HG02763 (cell line): ENCODE measurements at regions not wholly inside any gene's neighbourhood (a gene's known extent, or its start where the extent isn't known, plus 50 kb on each side); places are given as distances from the start of the nearest gene placed in this dataset.

Experiments used
- ATAC-seq: cut with Tn5 transposase; IDR thresholded peaks from one replicate; pipeline ENCODE4 v1.9.1; 2021; ENCODE audit warnings: mild to moderate bottlenecking, moderate library complexity; ENCODE audit not compliant: unreplicated experiment

DNA sequence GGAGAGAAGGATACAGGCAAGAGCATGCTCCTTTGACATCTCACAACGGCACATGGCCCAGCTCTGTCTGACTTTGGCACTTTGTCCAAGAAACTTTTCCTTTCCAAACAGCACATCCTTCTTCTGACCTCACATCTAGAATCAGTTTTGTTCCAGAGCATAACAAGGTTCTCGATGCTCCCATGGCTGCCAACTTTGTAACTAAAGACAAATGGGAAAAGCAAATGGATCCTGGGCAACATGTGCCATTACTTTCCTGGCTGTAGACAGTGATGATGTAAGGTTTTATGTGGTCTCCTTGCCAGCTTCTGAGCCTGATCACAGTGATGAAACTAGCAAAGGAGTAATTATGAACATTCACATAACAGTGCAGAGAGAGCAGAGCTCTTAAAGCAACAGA lies 171.8 kb upstream of the C1orf87 start:
- no peak for ATAC-seq

DNA sequence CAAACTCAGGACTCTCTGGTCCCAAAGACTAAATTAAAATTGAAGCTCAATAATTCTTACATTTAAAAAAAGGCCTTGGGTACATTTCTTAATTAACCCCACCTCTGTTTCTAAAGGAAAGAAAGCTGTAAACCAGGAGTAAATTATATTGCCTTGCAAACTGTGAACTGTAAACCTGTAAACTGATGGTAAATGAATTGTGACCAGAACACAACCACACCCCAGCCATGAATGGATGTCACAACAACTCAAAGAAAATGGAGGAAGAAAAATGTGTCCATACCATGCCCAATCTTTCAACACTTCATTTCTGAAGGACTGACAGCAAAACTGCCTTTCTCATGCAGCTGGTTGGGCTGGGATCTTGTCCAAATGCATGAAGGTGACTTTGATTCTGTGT lies 171.3 kb upstream of the C1orf87 start:
- ATAC-seq, result no peak

DNA sequence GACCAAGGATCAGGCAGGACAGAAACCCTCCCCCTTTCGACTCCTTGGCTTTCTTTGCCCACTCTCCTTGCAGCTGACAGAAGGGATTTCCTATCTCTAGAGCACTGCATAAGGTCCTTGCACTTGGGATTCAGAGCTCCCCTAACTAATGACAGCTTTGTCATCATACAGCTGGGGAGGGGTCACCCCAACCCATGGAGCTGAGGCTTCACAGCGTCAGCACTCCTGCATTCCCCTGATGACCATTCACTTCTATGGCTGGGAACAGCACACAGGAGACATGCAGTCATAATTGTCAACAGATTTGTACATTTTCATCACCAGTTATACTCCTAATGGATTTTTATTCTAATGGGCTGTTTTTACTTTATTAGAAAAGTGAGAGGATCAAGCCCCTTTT lies 161.7 kb upstream of the C1orf87 start:
- ATAC-seq, result no peak

DNA sequence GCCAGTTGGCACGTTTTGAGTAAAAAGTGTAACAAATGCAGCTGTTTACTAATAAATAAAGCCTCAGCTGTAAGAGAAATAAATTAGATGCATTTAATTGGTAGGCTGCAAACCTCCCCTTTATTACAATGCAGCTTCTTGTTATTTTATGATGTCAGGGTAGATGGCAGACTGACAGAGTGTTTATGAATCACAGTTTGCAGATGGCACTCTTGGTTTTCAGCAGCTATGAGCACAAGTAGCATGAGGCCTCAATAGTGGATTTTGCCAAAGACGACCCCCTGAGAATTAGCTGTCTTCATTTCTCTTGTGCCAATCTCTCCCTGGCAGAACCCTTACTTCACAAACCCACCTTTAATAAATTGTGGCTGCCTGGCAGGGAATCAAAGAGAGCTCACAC lies 161.2 kb upstream of the C1orf87 start:
- ATAC-seq, result no peak

DNA sequence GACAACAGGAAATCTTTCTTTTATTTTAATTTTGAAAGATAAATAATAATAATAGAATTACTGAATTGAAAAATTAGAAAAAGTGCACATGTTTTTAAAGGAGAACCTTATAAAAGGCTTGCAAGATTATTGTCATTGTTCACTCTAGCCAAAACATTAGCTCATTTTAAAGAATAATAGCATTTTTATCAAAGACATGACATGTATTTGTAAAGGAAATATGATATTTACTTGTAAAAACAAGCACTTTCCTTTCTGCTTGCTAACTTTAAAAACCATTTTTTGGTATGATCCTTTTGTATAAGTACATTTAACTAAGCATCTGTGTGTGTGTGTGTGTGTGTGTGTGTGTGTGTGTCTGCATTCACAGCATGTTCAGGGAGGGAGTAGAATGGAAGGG lies 156.3 kb upstream of the C1orf87 start:
- no peak for ATAC-seq

DNA sequence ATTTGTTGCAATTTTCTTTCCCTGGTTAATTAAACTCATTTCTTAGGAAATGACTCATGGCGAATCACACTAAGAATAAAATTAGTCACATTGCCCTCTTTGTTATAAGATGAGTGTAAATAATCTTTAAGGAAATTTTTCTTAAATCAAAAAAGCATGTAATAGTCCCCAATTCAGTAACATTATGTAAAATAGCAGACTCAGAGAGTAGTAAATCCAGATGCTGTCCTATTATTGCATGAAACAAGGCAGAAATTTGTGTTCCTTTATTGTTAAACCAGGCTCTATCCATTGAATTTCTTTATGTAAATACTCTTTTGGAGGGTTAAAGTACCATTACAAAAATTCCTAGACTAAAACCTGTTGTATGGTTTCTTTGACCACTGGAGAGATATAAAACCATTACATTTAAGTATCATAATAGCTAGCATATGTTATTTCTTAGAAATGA lies 154.5 kb upstream of the C1orf87 start:
- ATAC-seq, result no peak

DNA sequence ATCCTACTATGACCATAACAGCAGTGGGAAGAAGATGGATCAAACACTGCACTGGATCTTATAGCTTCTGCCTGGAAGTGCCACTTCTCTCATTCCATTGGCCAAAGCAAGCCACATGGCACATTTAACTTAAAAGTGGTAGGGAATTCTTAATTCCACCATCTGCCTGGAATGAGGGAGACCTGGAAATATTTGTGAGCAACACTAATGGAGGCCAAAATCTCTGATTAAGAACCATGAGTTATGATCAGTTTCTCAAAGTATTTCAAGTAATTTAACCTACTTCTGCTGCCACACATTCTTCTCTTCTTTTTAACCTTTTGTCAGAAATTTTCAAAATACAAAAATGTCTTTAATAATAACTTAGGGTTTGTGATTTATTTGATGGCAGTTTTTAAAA lies 154.0 kb upstream of the C1orf87 start:
- no peak for ATAC-seq

DNA sequence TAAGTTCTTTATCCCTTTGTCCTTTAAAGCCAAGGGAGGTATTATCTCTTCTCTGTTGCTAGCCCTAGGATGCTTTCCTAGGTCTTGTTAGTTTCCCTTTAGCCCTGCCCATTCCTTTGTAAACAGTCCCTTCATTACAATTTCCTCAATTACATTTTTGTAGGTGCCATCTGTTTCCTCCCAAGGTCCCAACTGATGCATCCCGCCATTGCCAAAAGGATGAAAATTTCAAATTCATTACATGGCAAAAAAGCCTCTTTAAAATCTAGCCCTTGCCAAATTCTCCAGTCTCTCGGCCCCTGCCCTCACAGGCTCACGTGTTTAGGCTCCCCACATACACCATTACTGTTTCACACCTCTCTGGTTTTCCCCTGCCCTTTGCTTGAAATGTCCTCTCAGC lies 151.9 kb upstream of the C1orf87 start:
- ATAC-seq, result no peak

DNA sequence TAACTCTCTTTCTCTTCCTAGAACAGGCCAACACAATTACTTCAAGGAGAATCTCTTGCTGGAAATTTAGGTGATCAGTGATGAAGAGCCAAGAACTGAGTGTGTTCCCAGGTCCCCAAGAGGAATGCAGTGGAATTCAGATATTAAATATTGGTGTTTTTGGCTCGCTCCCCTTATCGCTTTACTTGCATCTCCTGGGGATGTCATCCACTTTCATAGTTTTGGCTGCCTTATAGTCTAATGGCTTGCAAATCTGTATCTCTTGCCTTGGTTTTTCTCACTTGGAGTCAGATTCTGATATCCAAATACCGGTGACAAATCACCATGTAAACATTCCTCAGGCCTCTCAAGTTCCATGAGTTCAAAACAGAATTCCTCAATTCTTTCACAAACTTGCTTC lies 151.0 kb upstream of the C1orf87 start:
- ATAC-seq, result no peak

DNA sequence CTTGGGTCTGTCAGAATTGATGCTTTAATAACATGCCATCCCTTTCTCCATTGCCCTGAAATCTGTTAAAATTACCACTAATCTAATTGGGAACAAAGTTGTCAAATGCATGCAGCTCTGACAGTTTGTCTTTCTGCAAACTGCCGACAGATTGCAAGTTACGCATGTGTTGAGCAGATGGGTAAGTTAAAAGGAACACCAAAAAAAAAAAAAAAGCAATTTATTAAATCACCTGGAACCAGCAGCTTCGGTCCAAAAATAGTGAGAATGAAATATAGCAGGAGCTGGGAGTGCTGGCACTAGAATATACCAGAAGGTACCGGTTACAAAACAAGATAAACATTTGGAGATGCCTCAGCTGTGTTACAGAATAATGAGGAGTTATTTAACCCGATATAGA lies 149.6 kb upstream of the C1orf87 start:
- ATAC-seq, result no peak

DNA sequence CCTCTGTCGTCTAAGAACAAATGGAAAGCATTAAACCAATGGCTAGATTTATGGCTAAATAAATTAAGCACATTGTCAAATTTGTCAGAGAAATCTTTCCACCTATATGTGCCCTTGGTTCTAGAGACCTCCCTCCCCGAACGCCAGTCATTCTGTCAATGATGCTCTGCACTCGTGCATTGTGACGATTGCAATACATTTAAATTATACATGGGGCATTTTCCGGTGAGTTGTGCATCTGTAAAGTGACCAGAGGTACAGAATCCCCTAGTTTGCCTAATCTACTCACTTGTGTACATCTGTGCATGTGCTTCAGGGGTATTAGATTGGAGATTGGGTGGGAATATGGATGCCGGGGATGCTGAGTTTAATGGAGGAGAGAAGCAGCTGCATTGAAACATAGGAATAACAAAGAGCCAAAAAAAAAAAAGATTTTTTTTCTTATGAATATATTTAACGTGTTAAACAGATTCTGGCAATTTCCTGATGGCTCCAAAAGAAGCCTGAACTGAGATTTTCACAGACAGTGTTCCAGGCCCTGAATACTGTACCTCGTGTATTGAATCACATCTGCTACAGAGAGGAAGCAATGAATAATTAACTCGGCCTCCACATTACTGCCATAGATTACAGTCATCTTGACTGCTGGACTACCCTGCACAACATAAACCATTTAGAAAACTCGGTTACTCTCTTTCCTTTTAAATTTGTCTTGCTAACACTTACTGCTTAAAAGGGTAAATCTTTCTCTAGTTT lies 149.0 kb upstream of the C1orf87 start:
- no peak for ATAC-seq

DNA sequence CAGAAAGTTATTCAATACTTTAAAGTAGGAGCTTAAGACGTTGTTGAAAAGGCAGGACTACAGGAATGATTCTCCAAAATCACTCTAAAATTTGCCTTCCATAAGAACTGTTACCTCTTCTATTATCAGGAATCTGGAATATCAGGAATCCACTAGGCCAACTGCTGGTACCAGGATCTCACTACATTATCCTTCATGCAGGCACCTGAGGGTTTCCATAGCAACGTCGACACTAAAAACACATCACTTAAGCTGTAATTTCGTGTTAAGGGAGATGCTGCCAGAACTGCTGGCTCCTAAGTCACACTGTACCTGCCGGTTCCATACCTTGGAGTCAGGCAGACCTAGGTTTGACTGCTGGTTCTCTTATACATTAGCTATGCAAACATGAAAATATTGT lies 139.7 kb upstream of the C1orf87 start:
- ATAC-seq, result no peak

DNA sequence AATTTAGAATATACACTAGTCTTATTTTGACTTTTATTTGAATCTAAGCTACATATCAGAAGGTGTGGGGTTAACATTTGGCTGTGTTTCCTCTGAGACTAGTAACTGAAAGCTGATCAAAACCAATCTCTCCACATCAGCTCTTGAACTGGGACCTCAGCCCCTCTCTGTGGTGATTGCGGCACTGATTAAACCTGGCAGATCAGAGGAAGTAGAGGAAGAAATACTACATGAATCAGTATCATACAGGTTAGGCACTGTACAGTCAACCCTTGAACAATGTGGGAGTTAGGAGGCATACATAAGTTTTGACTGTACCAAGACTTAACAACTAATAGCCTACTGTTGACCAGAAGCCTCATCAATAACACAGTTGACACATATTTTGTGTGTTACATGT lies 122.5 kb upstream of the C1orf87 start:
- ATAC-seq, result no peak

DNA sequence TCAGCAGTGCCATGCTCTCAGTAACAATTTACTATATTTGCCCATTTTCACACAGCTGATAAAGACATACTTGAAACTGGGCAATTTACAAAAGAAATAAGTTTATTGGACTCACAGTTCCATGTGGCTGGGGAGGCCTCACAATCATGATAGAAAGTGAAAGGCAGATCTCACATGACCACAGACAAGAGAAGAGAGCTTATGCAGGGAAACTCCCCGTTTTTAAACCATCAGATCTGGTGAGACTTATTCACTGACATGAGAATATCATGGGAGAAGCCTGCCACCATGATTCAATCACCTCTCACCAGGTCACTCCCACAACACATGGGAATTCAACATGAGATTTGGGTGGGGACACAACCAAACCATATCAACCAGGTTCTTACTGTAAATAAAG lies 112.1 kb upstream of the C1orf87 start:
- ATAC-seq, result no peak

DNA sequence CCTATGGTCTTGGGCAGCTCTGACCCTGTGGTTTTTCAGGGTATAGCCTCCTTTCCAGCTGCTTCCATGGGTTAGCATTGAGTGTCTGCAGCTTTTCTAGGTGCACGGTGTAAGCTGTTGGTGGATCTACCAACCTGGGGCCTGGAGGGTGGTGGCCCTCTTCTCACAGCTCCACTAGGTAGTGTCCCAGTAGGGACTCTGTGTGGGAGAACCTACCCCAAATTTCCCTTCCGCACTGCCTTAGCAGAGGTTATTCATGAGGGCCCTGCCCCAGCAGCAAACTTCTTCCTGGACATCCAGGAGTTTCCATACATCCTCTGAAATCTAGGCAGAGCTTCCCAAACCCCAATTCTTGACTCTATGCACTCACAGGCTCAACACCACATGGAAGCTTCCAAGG lies 111.0 kb upstream of the C1orf87 start:
- ATAC-seq, result no peak

DNA sequence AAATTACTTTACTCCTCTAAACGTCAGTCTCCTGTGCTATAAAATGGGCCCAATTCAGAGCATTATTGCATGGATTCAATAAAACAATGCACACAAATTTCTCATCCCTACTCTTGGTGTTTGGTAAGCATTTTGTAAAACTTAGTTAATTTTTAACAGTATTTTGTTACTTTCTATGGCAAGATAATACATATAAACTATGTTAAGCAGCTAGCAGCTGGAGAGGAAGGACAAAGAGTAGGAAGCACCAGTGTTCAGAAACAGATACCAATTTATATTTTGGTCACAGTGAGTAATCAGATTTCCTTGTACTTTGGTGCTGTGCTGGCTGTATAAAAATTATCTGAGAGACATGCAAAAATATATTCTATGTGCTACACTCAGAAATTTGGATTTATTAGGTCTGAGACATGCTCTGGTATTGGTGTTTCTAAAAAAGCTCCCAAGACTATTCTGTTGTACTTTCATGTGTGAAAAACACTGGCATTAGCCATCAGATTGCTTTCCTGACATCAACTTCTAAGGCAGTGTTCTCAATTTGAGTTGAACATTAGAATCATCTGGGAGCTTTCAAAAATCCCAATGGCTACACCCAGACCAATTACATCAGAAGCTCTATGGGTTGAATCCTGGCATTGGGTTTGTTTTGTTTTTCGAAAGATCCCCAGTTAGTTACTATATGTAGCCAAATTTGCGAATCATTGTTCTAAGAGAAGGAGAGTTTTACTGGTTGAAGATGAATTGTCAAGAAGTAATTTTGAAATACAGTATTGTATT lies 100.3 kb upstream of the C1orf87 start:
- ATAC-seq, result no peak

DNA sequence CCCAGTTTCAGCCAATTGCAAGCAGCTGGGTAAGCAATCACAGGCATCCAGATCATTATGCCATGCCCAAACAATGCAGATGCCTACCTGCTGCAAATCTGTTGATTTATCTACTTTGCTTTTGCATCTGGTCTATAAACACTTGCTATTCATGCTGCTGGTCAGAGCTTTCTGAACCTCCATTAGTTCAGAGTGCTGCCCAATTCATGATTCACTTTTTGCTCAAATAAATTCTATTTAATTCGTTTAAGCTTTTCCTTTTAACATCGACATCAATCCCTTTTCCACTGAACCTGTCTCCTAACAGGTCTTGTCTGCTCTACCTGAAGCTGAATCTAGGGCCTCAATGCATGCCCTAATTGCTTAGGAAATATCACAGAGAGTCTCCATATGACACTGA lies 99.4 kb upstream of the C1orf87 start:
- ATAC-seq, result no peak

DNA sequence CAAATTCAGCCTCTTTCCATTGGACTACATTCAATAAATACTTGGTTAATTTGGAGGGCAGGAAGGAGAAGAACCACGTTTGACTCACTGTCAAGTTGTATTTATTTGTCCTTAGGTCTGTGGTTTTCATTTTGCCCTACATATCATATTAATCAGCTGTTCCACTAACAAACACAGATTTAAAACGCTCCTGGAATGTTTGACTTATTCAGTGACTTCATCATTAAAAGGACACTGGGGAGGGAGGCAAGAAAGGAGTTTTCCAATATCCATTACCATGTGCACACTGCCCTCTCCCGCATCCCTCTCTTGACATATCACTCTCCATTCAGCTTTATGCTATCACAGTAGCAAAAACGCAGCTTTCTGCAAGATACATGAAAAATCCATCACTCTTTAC lies 98.2 kb upstream of the C1orf87 start:
- no peak for ATAC-seq

DNA sequence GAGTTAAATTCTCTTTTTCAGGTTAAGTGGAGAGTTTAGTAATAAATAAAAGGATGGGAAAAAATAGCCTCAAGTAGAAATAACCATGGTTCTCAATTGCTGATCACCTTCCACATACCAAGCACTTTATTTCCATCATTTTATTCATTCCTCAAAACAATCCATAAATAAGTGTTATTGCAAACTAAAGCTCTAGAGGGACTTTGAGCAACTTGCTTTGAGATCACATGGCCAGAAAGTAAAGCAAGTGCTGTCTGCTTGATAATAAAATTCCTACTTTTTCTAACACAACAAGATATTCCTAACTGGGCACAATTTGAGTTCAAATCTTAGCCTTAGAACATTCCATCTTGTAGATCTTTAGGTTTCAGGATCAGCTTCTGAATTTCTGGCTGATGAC lies 97.1 kb upstream of the C1orf87 start:
- ATAC-seq, result no peak

DNA sequence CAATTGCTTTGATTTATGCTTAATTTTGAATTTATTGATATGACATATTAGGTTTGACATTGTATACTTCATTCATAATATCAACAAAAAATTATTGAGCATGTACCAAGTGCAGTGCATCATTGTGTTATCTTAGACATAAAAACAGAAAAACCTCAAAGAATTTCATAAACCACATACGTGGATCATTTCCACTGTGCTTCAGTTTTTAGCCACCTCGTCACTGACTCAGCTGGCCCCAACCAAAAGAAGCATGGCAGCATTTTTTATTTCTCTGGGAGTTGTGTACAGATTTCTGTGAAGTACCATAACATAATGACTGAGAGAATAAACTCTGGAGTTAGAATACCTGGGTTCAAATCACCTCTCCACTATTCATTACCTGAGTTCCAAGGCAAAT lies 95.6 kb upstream of the C1orf87 start:
- ATAC-seq, result no peak

DNA sequence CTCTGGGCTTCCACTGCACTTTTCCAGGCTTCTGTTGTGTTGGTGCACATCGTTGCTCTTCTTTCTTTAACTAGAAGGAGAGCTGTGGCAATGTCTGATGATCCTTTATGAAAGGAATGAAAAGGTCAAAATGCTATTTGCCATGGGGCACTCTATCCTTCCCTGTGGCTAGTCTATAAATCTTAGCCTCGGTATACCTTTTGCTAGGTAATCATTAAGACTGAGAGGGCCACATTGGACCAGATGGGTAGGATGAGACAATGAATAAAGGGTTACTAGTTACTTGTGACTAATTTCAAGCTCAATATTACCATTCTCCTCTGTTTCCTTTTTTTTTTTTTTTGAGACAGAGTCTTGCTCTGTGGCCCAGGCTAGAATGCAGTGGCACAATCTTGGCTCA lies 89.4 kb upstream of the C1orf87 start:
- no peak for ATAC-seq

DNA sequence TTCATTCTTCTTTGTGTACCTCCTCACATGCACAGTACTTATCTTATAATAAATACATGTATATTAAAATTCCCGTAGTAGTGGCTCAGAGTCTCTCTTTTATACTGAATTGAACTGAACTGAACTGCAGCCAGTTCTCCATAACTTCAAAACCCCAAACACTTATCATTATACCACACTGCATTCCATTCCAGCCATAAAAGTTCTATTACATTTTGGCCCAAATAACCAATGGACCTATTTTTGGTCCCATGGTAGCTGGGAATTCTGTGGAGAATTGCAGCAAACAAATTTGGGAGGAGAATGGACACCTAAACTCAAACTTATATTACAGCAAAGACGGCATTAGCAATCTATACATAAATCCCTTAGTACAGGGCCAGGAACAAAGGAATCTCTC lies 86.6 kb upstream of the C1orf87 start:
- ATAC-seq, result no peak

DNA sequence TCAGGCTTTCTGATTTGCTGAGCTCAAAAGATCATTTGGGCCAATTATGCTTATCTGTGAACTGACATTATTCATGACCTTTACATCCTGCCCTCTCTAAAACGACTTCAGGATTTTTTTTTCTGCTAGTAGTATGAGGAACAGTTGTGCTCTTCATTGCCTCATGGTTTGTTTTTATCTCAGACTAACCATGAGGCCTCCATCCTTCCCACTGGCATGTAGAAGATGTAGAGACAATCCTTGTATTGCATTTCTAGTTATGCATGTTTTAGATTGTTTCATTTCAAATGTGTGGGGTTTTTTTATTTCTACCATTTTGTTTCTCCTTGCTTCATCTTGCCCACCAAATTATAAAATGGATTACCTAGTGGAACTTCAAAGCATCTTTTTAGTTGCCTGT lies 82.8 kb upstream of the C1orf87 start:
- ATAC-seq, result no peak
